NCI-H1092 treated with DMSO at 0.1 percent for 48 hours (cell line): ENCODE measurements at regions not wholly inside any gene's neighbourhood (a gene's known extent, or its start where the extent isn't known, plus 50 kb on each side); places are given as distances from the start of the nearest gene placed in this dataset.

Experiments
- DNase-seq: peaks from one replicate; lab custom pipeline; 2025; lab: John Stamatoyannopoulos, UW

DNA sequence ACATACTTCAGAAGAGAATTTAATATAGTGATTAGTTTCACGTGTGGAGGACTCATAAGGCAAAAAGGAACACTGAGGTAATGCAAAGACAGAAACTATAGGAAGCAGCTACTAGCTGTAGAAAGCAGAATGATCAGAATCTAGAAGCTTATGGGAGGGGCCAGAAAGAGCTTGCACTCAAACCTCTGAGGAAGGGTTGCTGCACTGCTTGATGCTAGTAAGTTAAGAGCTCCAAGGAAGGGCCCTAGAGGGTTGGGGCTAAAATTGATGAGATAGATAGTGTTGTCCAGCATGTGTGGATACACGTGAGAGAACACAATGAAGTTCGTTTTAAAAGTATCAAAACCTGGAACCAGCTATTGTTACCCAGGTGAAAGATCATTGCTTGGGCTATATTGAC lies 311.1 kb downstream of the SLC6A15 start:
- DNase-seq: no peak

GRCh38 chr12:84599539-84599938 lies 313.1 kb downstream of the SLC6A15 start:
- no peak for DNase-seq

GRCh38 chr12:84596266-84596665 lies 316.3 kb downstream of the SLC6A15 start:
- no peak for DNase-seq

DNA sequence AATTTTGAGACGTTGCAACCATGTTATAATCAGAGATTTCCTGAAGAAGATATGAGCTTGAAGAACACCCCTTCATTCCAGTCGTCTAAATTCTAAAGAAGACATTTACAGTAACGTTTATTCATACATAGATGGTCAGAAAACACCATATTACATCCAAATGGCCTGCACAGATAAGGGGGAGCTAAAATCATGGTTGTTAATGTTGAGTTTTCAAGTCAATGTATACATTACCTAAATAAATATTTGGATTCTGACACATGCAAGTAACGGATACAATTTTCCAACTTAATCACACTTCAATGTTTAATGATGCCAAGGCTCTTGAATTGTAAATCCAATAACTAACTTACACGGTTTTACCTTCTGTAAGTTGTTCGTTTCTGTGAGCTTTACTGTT lies 318.4 kb downstream of the SLC6A15 start:
- no peak for DNase-seq

DNA sequence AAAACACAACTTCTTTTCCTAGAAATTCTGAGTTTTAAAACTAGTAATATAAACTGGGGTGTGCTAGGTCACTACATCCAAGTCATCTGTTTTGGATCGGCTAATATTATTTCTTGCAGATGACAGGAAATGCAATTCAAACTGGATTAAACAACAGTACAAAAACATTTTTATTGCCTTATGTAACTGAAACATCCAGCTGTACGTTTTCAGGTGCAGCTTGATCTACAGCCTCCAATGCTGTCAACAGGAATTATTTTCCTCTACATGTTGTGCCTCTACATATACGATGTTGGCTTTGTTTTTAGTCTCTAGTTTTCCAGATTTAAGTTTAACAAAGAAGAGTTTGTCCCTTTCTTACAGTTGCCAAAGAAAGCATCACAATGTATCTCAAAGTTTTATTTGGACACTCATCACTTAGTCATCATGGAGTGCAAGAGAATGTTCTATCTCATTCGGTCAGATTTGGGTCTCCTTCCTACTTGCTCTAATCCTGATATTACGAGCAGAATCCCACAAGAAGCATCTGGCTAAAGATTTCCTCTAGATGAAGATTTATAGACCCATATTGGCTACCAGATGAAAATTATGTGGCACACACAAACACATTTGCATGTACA lies 326.7 kb downstream of the SLC6A15 start:
- DNase-seq: no peak

DNA sequence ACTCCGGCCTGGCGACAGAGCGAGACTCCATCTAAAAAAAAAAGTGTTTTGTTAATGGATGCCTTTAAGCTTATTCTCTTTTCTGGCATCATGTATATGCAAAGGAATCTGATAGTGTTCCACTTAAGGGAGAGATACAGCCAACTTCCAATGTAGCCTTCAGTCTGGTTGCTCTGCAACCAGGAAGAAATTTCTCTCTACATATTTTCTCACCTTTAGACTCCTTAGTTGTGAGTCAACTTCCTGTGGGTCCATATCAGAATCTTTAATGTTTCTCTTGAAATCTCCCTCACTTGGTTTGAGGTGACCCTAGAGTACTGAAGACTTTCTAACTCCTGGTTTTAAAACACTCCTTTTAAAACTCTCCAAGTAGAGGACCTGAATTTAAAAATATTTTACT lies 340.4 kb downstream of the SLC6A15 start:
- no peak for DNase-seq

GRCh38 chr12:84562331-84562730 lies 350.3 kb downstream of the SLC6A15 start:
- DNase-seq: no peak

DNA sequence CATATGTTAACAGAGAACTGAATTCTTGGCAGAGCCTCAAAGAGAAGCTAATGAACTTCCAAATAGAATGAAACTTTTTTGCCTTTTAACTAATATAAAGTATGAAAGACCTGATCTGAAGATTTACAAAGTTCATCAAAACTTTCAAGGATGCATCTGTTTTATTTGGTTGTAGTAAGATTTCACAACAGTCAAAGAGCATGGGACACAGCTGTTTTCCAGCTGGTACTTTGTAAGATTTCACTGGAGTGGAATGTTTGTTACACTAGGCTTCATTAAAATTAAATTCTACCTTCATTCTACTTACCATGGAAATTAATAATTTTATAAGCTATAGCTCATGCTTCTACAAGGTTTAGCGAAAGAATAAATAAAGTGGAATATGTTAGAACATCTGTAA lies 351.2 kb downstream of the SLC6A15 start:
- no peak for DNase-seq

DNA sequence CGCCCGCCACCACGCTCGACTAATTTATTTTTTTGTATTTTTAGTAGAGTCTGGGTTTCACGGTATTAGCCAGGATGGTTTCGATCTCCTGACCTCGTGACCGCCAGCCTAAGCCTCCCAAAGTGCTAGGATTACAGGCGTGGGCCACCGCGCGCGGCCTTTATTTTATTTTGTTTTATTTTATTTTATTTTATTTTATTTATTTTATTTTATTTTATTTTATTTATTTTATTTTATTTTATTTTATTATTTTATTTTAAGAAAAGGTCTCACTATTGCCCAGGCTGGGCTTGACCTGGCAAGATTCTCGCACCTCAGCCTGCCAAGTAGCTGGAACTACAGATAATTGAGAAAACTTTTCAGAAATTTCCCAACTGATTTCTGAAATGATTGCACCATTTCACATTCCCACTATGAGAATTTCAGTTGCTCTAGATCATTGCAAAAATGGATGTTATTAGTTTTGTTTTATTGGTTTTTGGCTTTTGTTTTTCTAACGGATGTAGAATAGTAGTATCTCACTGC lies 358.3 kb downstream of the SLC6A15 start:
- DNase-seq: no peak

DNA sequence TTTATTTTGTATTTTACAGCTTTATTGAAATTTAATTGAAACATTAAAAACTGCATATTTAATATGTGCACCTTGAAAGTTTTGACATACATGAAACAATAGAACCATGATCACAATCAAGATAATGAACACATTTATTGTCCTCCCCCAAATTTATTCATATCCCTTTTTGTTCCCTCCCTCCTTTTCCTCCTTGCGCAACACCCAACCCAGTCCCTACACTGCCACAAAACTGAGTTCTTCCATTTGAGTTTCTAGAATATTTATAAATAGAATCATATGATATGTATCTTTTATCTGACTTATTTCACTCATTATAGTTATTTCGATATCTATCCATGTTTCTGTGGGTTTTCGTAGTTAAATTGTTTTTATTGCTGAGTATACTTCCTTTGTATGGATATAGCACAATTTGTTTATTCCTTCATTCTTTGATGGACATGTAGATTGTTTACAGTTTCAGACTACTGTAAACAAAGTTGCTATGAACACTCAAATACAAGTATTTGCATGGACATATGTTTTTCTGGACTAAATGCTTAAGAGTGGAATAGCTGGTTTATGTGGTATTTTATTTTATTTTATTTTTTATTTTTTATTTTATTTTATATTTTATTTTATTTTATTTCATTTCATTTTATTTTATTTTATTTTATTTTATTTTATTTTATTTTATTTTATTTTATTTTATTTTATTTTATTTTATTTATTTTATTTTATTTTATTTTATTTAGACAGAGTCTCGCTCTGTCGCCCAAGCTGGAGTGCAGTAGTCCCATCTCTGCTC lies 359.1 kb downstream of the SLC6A15 start:
- no peak for DNase-seq

GRCh38 chr12:84551373-84551772 lies 361.2 kb downstream of the SLC6A15 start:
- DNase-seq: no peak

DNA sequence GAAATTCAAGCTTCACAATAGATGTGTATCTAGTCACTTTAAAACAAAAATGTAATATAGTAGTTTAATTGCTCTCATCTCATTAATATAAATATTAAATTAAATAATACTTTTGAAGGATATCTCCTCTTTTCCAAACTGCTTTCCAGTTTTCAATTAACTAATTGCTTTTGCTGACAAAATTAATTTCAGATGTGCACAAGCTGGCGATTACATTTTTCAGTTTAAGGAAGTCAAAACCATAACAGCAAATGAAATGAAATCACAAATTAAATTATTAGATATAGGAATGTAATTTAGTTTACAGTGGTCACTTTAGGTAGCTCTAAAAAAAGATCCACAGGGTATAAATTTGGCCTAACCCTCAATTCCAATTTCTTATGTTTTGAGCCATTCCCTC lies 362.1 kb downstream of the SLC6A15 start:
- no peak for DNase-seq

GRCh38 chr12:84542289-84542688 lies 370.3 kb downstream of the SLC6A15 start:
- no peak for DNase-seq

- DNase-seq: no peak
Measured at GRCh38 chr12:84537666-84538065, 374.9 kb downstream of the SLC6A15 start.

GRCh38 chr12:84512751-84513150 lies 399.8 kb downstream of the SLC6A15 start:
- DNase-seq: no peak

DNA sequence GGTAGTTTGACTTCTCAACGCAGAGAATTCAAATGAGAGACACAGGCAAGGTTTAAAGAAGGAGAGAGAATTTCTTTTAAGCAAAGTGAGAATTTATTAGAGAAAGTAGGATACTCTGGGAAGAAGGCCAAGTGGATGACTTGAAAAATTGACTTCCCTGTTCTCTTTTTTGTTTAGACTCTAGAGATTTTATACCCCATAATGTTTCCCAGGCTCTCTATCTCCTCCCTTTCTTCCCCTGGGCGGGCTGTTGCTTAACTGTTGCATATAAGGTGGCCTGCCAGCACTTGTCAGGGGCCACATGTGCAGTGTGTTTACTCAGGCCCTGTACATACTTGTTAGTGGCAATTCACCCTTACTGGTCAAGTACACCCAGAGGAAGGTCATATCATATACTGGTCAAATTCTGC lies 403.7 kb downstream of the SLC6A15 start:
- no peak for DNase-seq

- DNase-seq: peak; percentile 46
Measured at GRCh38 chr12:84507956-84508850, 404.4 kb downstream of the SLC6A15 start.

DNA sequence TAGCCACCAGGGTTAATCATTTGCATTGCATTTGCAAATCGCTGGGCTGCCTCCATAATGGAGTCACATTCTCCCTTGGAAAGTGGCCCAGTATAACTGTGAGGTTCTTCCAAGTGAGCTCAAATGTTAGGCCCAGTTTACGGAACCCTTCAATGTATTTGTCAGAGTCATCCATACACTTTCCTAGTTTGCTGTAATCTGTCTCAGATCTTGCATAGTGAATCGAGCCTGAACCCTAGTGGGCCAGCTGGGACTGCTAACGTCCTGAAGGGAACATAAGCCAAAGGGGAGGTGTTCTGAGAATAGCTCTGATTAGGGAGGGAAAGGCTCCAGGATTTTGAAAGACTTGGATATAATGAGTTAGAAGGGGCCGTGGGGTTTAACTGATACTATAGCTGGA lies 406.3 kb downstream of the SLC6A15 start:
- DNase-seq: no peak

GRCh38 chr12:84502907-84503787 lies 409.5 kb downstream of the SLC6A15 start:
- peak; percentile 30 for DNase-seq

DNA sequence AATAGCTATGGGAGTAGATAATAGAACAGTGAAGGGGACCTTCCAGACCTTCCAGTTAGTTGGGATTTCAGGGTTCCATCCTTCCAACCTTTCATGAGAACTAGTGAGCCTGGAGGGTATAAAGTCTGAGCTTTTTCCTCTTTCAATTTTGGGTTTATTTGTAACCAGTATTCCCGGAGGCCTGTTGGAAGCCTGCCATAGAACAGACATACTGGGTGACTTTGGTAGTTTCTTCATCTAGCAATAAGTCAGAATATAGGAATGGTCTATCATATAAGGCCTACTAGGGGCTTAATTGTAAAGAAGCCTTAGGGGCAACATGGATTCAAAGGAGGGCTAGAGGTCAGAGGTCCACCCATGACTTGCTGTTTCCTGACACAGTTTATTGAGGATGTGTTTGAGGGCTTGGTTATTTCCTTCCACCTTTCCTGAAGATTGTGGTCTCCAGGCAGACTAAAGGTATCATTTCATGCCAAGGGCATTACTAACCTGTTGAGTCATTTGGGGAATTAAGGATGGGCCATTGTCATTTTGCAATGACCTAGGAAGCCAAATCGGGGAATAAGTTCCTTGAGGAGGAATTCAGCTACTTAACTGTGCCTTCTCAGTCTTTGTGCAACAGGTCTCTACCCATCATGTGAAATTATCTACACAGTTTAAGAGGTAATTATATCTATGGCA lies 410.3 kb downstream of the SLC6A15 start:
- no peak for DNase-seq

GRCh38 chr12:84497819-84498218 lies 414.8 kb downstream of the SLC6A15 start:
- no peak for DNase-seq
